HepG2 (cell line): ENCODE measurements at regions not wholly inside any gene's neighbourhood (a gene's known extent, or its start where the extent isn't known, plus 50 kb on each side); places are given as distances from the start of the nearest gene placed in this dataset.

Experiments
- ATAC-seq: fragments of 200-7000 bp; cut with Tn5 transposase; 3 replicates; pipeline ENCODE4 v1.9.1; 2020; ENCODE audit warnings: mild to moderate bottlenecking, moderate library complexity
- BruUV-seq: library from RNA; stranded (reverse); fragments of 400-500 nt; replicated peaks from 2 replicates; lab custom pipeline; 2021; lab: Mats Ljungman, UMichigan
- CTCF ChIA-PET: fragments of 300-600 bp; formaldehyde crosslinking; extraction: SDS; loops from one replicate; lab custom pipeline; 2021; ENCODE audit warnings: low total read pairs, inconsistent platforms, low intra/inter-chr PET ratio; lab: Yijun Ruan, JAX
- POLR2A ChIA-PET: fragments of 350-600 bp; sonication (Branson Sonifier 250); formaldehyde crosslinking; loops from one replicate; lab custom pipeline; 2020; ENCODE audit warnings: antibody characterized with exemption, inconsistent platforms; lab: Yijun Ruan, JAX
- DNase-seq: peaks from one replicate; pipeline ENCODE4 v3.0.0-alpha.2; 2015; ENCODE audit warnings: low spot score
- FAIRE-seq: peaks from 3 replicates; lab custom pipeline; 2011; peaks lifted over from hg19 to GRCh38; lab: Jason Lieb, UNC
- H2AFZ ChIP-seq: one replicate; pipeline ENCODE4 v1.6.1; 2011; ENCODE audit warnings: low read length, inconsistent platforms
- H3K27ac ChIP-seq: fragments of 300-600 bp; 3 replicates; pipeline ENCODE4 v1.8.0; 2011; ENCODE audit warnings: mixed run types, mild to moderate bottlenecking, mixed read lengths, low read length, inconsistent platforms; ENCODE audit not compliant: insufficient read depth; ENCODE audit errors: extremely low read length
- H3K27me3 ChIP-seq, 2 experiments: fragments of 200-600 bp in 1 of 2; 2 replicates in 1 of 2; 3 replicates in 1 of 2; pipeline versions ENCODE4 v1.6.0 to v1.8.0; 2011; ENCODE audit warnings: low read length in 2 of 2, mild to moderate bottlenecking in 2 of 2, moderate library complexity in 2 of 2, inconsistent platforms in 1 of 2; ENCODE audit not compliant: insufficient read depth in 2 of 2, control insufficient read depth in 1 of 2
- H3K36me3 ChIP-seq, 2 experiments: fragments of 200-600 bp in 1 of 2; replicated peaks in 1 of 2; 2 replicates in 1 of 2; 3 replicates in 1 of 2; pipeline versions ENCODE4 v1.5.1 to v1.8.0; 2011; ENCODE audit warnings: low read length in 2 of 2, inconsistent platforms in 1 of 2; ENCODE audit not compliant: insufficient read depth in 2 of 2, control insufficient read depth in 1 of 2
- H3K4me1 ChIP-seq: 2 replicates; pipeline ENCODE4 v1.5.1; 2012; ENCODE audit warnings: low read length, inconsistent platforms; ENCODE audit not compliant: insufficient read depth
- H3K4me2 ChIP-seq: 2 replicates; pipeline ENCODE4 v1.6.0; 2011; ENCODE audit warnings: low read depth, low read length, inconsistent platforms
- H3K4me3 ChIP-seq, 3 experiments: fragments of 200-600 bp in 1 of 3; sonication (generic), shearing (Covaris generic) in 1 of 3; replicated peaks in 1 of 3; 2 replicates each; pipeline ENCODE4 v1.5.1; 2011 to 2016; ENCODE audit warnings: low read length in 3 of 3, inconsistent platforms in 2 of 3, low read depth in 2 of 3, mild to moderate bottlenecking in 2 of 3, control low read depth in 1 of 3, mixed read lengths in 1 of 3; ENCODE audit not compliant: insufficient read depth in 1 of 3
- H3K79me2 ChIP-seq: one replicate; pipeline ENCODE4 v1.6.1; 2011; ENCODE audit warnings: low read length, inconsistent platforms; ENCODE audit not compliant: insufficient read depth
- H3K9ac ChIP-seq: 2 replicates; pipeline ENCODE4 v1.6.0; 2011; ENCODE audit warnings: mild to moderate bottlenecking, low read depth, low read length, inconsistent platforms; ENCODE audit not compliant: insufficient read depth
- H3K9me3 ChIP-seq: 2 replicates; pipeline ENCODE4 v1.5.1; 2012; ENCODE audit warnings: mild to moderate bottlenecking, low read length
- H4K20me1 ChIP-seq: 2 replicates; pipeline ENCODE4 v1.6.0; 2011; ENCODE audit warnings: inconsistent platforms, mild to moderate bottlenecking, low read length, moderate library complexity; ENCODE audit not compliant: insufficient read depth
- CHCHD3 ChIP-seq: sonication (generic); formaldehyde crosslinking; IDR thresholded peaks from 2 replicates; pipeline ENCODE4 v1.8.0; 2022; ENCODE audit warnings: mild to moderate bottlenecking, missing genetic modification reagents, moderate library complexity
- JUN ChIP-seq: sonication (generic); formaldehyde crosslinking; IDR thresholded peaks from 2 replicates; pipeline ENCODE4 v1.4.0; 2020; ENCODE audit warnings: mild to moderate bottlenecking, missing genetic modification reagents
- NFIB ChIP-seq: sonication (generic); formaldehyde crosslinking; IDR thresholded peaks from 2 replicates; pipeline ENCODE4 v1.9.0; 2021; ENCODE audit warnings: missing genetic modification reagents, mild to moderate bottlenecking, borderline replicate concordance
- SMAD9 ChIP-seq: sonication (generic); formaldehyde crosslinking; IDR thresholded peaks from 2 replicates; pipeline ENCODE4 v1.5.1; 2020; ENCODE audit warnings: mild to moderate bottlenecking, missing genetic modification reagents
- SRY ChIP-seq: sonication (generic); formaldehyde crosslinking; IDR thresholded peaks from 2 replicates; pipeline ENCODE4 v1.8.0; 2022; ENCODE audit warnings: mild to moderate bottlenecking, missing genetic modification reagents
- ZFYVE20 ChIP-seq: sonication (generic); formaldehyde crosslinking; IDR thresholded peaks from 2 replicates; pipeline ENCODE4 v1.8.0; 2023; ENCODE audit warnings: low read depth, mild to moderate bottlenecking, moderate library complexity, missing genetic modification reagents, borderline replicate concordance
- in situ Hi-C: cut with HindIII; loops from 2 replicates; pipeline ENCODE4 v1.10.0; 2017; ENCODE audit warnings: low pct_unique_long_range_greater_than_20kb; ENCODE audit not compliant: extremely low pct_ligation_motif_present
- intact Hi-C: fragments of 100-400 bp; cut with micrococcal nuclease; formaldehyde crosslinking; loops from one replicate; pipeline ENCODE4 v1.10.0; 2022; ENCODE audit not compliant: unreplicated experiment
- TF ChIP-seq, protein P1 (sequence below): sonication (generic); formaldehyde crosslinking; IDR thresholded peaks from 2 replicates; pipeline ENCODE4 v1.4.0; 2020; ENCODE audit warnings: missing genetic modification reagents, borderline replicate concordance
- TF ChIP-seq, protein P2 (sequence below): fragments of 450-650 bp; IDR thresholded peaks from 2 replicates; pipeline ENCODE4 v1.6.1; 2016

DNA sequence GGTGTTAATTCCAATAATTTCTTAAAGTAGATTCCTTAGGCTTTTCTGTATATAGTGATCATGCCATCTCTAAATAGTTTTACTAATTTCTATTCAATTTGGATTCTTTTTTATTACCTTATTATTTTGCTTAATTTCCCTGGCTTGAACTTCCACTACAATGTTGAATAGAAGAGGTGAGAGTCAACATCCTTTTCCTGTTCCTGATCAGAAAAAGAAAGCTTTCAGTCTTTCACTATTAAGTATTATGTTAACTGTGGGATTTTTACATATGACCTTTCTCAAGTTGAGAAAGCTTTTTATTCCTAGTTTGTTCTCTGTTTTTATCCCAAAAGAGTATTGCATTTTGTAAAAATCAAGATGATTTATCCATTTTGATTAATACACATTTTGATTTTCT, 574.5 kb upstream of the TLE4 start:
- ChIA-PET CTCF (no interaction called here), POLR2A (no interaction called here)
- Histone ChIP-seq H3K4me2 (no peak overlapping the region), H3K27ac (no peak overlapping the region), H3K4me1 (no peaks in the 10 kb centered on the region), H3K36me3 (no peaks in the 10 kb centered on the region), H3K27me3 (no peaks in the 10 kb centered on the region), H4K20me1 (no peaks in the 10 kb centered on the region), H3K79me2 (no peaks in the 10 kb centered on the region), H3K9ac (no peak overlapping the region), H3K4me3 (no peak overlapping the region)
- DNase-seq (no peak), ATAC-seq (no peak)
- in situ Hi-C loops = no loop called here
- intact Hi-C loops = no loop called here
- no TSS peak for BruUV-seq
- TF ChIP-seq CHCHD3 (CRISPR knock-in tag) = no peak
- no peak for TF ChIP-seq ZFYVE20 (CRISPR knock-in tag)
- TF ChIP-seq SRY (CRISPR knock-in tag) = no peak
- TF ChIP-seq JUN = no peak
- TF ChIP-seq NFIB (CRISPR knock-in tag) = no peak
- TF ChIP-seq, protein P1, sequence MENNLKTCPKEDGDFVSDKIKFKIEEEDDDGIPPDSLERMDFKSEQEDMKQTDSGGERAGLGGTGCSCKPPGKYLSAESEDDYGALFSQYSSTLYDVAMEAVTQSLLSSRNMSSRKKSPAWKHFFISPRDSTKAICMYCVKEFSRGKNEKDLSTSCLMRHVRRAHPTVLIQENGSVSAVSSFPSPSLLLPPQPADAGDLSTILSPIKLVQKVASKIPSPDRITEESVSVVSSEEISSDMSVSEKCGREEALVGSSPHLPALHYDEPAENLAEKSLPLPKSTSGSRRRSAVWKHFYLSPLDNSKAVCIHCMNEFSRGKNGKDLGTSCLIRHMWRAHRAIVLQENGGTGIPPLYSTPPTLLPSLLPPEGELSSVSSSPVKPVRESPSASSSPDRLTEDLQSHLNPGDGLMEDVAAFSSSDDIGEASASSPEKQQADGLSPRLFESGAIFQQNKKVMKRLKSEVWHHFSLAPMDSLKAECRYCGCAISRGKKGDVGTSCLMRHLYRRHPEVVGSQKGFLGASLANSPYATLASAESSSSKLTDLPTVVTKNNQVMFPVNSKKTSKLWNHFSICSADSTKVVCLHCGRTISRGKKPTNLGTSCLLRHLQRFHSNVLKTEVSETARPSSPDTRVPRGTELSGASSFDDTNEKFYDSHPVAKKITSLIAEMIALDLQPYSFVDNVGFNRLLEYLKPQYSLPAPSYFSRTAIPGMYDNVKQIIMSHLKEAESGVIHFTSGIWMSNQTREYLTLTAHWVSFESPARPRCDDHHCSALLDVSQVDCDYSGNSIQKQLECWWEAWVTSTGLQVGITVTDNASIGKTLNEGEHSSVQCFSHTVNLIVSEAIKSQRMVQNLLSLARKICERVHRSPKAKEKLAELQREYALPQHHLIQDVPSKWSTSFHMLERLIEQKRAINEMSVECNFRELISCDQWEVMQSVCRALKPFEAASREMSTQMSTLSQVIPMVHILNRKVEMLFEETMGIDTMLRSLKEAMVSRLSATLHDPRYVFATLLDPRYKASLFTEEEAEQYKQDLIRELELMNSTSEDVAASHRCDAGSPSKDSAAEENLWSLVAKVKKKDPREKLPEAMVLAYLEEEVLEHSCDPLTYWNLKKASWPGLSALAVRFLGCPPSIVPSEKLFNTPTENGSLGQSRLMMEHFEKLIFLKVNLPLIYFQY = no peak
- TF ChIP-seq SMAD9 = no peak
- TF ChIP-seq, protein P2, sequence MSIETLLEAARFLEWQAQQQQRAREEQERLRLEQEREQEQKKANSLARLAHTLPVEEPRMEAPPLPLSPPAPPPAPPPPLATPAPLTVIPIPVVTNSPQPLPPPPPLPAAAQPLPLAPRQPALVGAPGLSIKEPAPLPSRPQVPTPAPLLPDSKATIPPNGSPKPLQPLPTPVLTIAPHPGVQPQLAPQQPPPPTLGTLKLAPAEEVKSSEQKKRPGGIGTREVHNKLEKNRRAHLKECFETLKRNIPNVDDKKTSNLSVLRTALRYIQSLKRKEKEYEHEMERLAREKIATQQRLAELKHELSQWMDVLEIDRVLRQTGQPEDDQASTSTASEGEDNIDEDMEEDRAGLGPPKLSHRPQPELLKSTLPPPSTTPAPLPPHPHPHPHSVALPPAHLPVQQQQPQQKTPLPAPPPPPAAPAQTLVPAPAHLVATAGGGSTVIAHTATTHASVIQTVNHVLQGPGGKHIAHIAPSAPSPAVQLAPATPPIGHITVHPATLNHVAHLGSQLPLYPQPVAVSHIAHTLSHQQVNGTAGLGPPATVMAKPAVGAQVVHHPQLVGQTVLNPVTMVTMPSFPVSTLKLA = no peak
- TF ChIP-seq, all 625 proteins: peak for 0
- no peak for FAIRE-seq
- H3K9me3 ChIP-seq = no peaks in the 10 kb centered on the region
- no peak overlapping the region for H2AFZ ChIP-seq
